RPMI8226 (cell line): ENCODE measurements at regions not wholly inside any gene's neighbourhood (a gene's known extent, or its start where the extent isn't known, plus 50 kb on each side); places are given as distances from the start of the nearest gene placed in this dataset.

Experiments used
- DNase-seq: peaks from one replicate; pipeline ENCODE4 v3.0.0-alpha.2; 2015

- DNase-seq: no peak
Observed at GRCh38 chr10:28930514-28931495, 253.5 kb downstream of the BAMBI start.

- no peak for DNase-seq
Observed at GRCh38 chr10:28935061-28935460, 257.7 kb downstream of the BAMBI start.

GRCh38 chr10:28937959-28938358 is 260.6 kb downstream of the BAMBI start:
- no peak for DNase-seq

GRCh38 chr10:28938745-28939144 is 261.4 kb downstream of the BAMBI start:
- DNase-seq: no peak

GRCh38 chr10:28939281-28940157 is 262.2 kb downstream of the BAMBI start:
- DNase-seq: no peak

GRCh38 chr10:28940158-28940888 is 263.0 kb downstream of the BAMBI start:
- no peak for DNase-seq

- no peak for DNase-seq
Observed at GRCh38 chr10:28942012-28942411, 264.7 kb downstream of the BAMBI start.

- DNase-seq: no peak
Observed at GRCh38 chr10:28945959-28946358, 268.6 kb downstream of the BAMBI start.

- DNase-seq: no peak
Observed at GRCh38 chr10:28946479-28946878, 269.2 kb downstream of the BAMBI start.

- no peak for DNase-seq
Observed at GRCh38 chr10:28947171-28947570, 269.9 kb downstream of the BAMBI start.

GRCh38 chr10:28948046-28948445 is 270.7 kb downstream of the BAMBI start:
- DNase-seq: no peak

- no peak for DNase-seq
Observed at GRCh38 chr10:28949005-28950004, 272.0 kb downstream of the BAMBI start.

GRCh38 chr10:28951484-28951883 is 274.2 kb downstream of the BAMBI start:
- peak; percentile 31 for DNase-seq

GRCh38 chr10:28952523-28952922 is 275.2 kb downstream of the BAMBI start:
- no peak for DNase-seq

GRCh38 chr10:28954211-28954610 is 276.9 kb downstream of the BAMBI start:
- DNase-seq: no peak

GRCh38 chr10:28958468-28958867 is 281.1 kb downstream of the BAMBI start:
- no peak for DNase-seq

- DNase-seq: no peak
Observed at GRCh38 chr10:28959850-28960501, 282.7 kb downstream of the BAMBI start.

GRCh38 chr10:28962768-28963167 is 285.4 kb downstream of the BAMBI start:
- DNase-seq: no peak

- DNase-seq: no peak
Observed at GRCh38 chr10:28963539-28964221, 286.4 kb downstream of the BAMBI start.

- DNase-seq: no peak
Observed at GRCh38 chr10:28965937-28966336, 288.6 kb downstream of the BAMBI start.
